Mesendoderm (in vitro differentiated cells): ENCODE measurements at regions not wholly inside any gene's neighbourhood (a gene's known extent, or its start where the extent isn't known, plus 50 kb on each side); places are given as distances from the start of the nearest gene placed in this dataset.
"Not testable (repeated sequence)": the region's sequence is repeated elsewhere in the genome, so short reads cannot be mapped to it uniquely, and the experiment has no call there.

Experiments used
- DNase-seq: peaks from one replicate; pipeline ENCODE4 v3.0.0; 2013
- H2AK5ac ChIP-seq: 2 replicates; pipeline ENCODE4 v1.6.1; 2013; ENCODE audit warnings: low read length, inconsistent platforms
- H2BK120ac ChIP-seq: 2 replicates; pipeline ENCODE4 v1.6.1; 2013; ENCODE audit warnings: low read depth, mild to moderate bottlenecking, low read length, moderate library complexity, mixed read lengths
- H2BK15ac ChIP-seq: replicated peaks from 2 replicates; pipeline ENCODE4 v1.6.1; 2013; ENCODE audit warnings: low read depth, mild to moderate bottlenecking, moderate library complexity
- H2BK5ac ChIP-seq: 2 replicates; pipeline ENCODE4 v1.6.1; 2013; ENCODE audit warnings: low read length, inconsistent platforms
- H3K18ac ChIP-seq: 2 replicates; pipeline ENCODE4 v1.6.1; 2013; ENCODE audit warnings: mild to moderate bottlenecking, low read length, mixed read lengths
- H3K23ac ChIP-seq: one replicate; pipeline ENCODE4 v1.6.1; 2013; ENCODE audit warnings: low read length
- H3K27ac ChIP-seq: 2 replicates; pipeline ENCODE4 v1.5.1; 2013; ENCODE audit warnings: low read depth, mild to moderate bottlenecking, inconsistent platforms, low read length, moderate library complexity
- H3K27me3 ChIP-seq: 2 replicates; pipeline ENCODE4 v1.6.1; 2013; ENCODE audit warnings: low read length, control low read depth, mild to moderate bottlenecking, inconsistent platforms; ENCODE audit not compliant: insufficient read depth, poor library complexity
- H3K36me3 ChIP-seq: 2 replicates; pipeline ENCODE4 v1.6.1; 2013; ENCODE audit warnings: low read length, inconsistent platforms; ENCODE audit not compliant: control insufficient read depth, insufficient read depth
- H3K4ac ChIP-seq: one replicate; pipeline ENCODE4 v1.6.1; 2013; ENCODE audit warnings: low read depth, mild to moderate bottlenecking, low read length, moderate library complexity
- H3K4me1 ChIP-seq: 2 replicates; pipeline ENCODE4 v1.6.1; 2013; ENCODE audit warnings: low read depth, low read length, inconsistent platforms; ENCODE audit not compliant: control insufficient read depth
- H3K4me2 ChIP-seq: 2 replicates; pipeline ENCODE4 v1.6.1; 2013; ENCODE audit warnings: low read length
- H3K4me3 ChIP-seq: 2 replicates; pipeline ENCODE4 v1.5.1; 2013; ENCODE audit warnings: mild to moderate bottlenecking, low read length
- H3K56ac ChIP-seq: one replicate; pipeline ENCODE4 v1.6.1; 2013; ENCODE audit warnings: low read length
- H3K79me1 ChIP-seq: 2 replicates; pipeline ENCODE4 v1.6.1; 2013; ENCODE audit warnings: low read length, inconsistent platforms
- H3K79me2 ChIP-seq: 2 replicates; pipeline ENCODE4 v1.6.1; 2013; ENCODE audit warnings: mild to moderate bottlenecking, low read length; ENCODE audit not compliant: control insufficient read depth, insufficient read depth
- H3K9ac ChIP-seq: 2 replicates; pipeline ENCODE4 v1.6.1; 2013; ENCODE audit warnings: low read length, inconsistent platforms
- H4K5ac ChIP-seq: one replicate; pipeline ENCODE4 v1.6.1; 2013; ENCODE audit warnings: low read length
- H4K8ac ChIP-seq: one replicate; pipeline ENCODE4 v1.6.1; 2013; ENCODE audit warnings: low read depth, mild to moderate bottlenecking, control low read depth, low read length, moderate library complexity
- WGBS: extraction: QIAGEN DNeasy Blood & Tissue Kit; methylation state at CpG from one replicate; pipeline ENCODE4 v1.1.7; 2013; ENCODE audit warnings: low lambda C conversion rate, missing lambda C conversion rate; ENCODE audit not compliant: insufficient coverage; ENCODE audit errors: extremely low coverage; 5-methylcytosine and 5-hydroxymethylcytosine counted together

GRCh38 chr10:55628260-55628701, 732.8 kb downstream of the ZWINT start:
- Histone ChIP-seq H2BK120ac (no peak overlapping the region), H3K23ac (no peak overlapping the region), H3K79me1 (no peaks in the 10 kb centered on the region), H2AK5ac (no peak overlapping the region), H3K18ac (no peak overlapping the region), H3K4me1 (peaks cover 2% of the 10 kb centered on the region), H3K9ac (peak overlapping the region; percentile 44), H3K79me2 (no peaks in the 10 kb centered on the region), H3K4me2 (peak overlapping the region; percentile 54), H3K27me3 (peaks cover 8% of the 10 kb centered on the region), H3K36me3 (no peaks in the 10 kb centered on the region), H2BK15ac (no peak overlapping the region), H3K4me3 (peak overlapping the region; percentile 10), H3K56ac (peak overlapping the region; percentile 49), H3K4ac (no peak overlapping the region), H2BK5ac (no peak overlapping the region), H4K8ac (no peak overlapping the region), H3K27ac (no peak overlapping the region), H4K5ac (no peak overlapping the region)
- no CpG with 5 or more reads among the region's 30 CpGs for WGBS
- peak; percentile 78 for DNase-seq

- H3K4me3 ChIP-seq = peak overlapping the region; percentile 11
- no peak overlapping the region for H2AK5ac ChIP-seq
- peaks cover 8% of the 10 kb centered on the region for H3K27me3 ChIP-seq
- H3K4me2 ChIP-seq = peak overlapping the region; percentile 54
- no peak overlapping the region for H3K23ac ChIP-seq
- no peak overlapping the region for H2BK5ac ChIP-seq
- no peak overlapping the region for H2BK120ac ChIP-seq
- H4K5ac ChIP-seq = no peak overlapping the region
- no peak overlapping the region for H2BK15ac ChIP-seq
- no CpG with 5 or more reads among the region's 26 CpGs for WGBS
- no peak overlapping the region for H3K27ac ChIP-seq
- H3K36me3 ChIP-seq = no peaks in the 10 kb centered on the region
- H3K4me1 ChIP-seq = peaks cover 2% of the 10 kb centered on the region
- peak overlapping the region; percentile 44 for H3K9ac ChIP-seq
- H3K79me1 ChIP-seq = no peaks in the 10 kb centered on the region
- no peaks in the 10 kb centered on the region for H3K79me2 ChIP-seq
- H3K56ac ChIP-seq = peak overlapping the region; percentile 50
- H3K4ac ChIP-seq = no peak overlapping the region
- H3K18ac ChIP-seq = no peak overlapping the region
- peak; percentile 84 for DNase-seq
- no peak overlapping the region for H4K8ac ChIP-seq
Measured at GRCh38 chr10:55627501-55628051, 733.5 kb downstream of the ZWINT start.

GRCh38 chr10:55601690-55602478, 759.2 kb downstream of the ZWINT start:
- not testable (repeated sequence) for H4K5ac ChIP-seq, H3K79me2 ChIP-seq, H3K4me2 ChIP-seq, H4K8ac ChIP-seq, H2BK15ac ChIP-seq, H3K27me3 ChIP-seq, H3K18ac ChIP-seq, H2BK5ac ChIP-seq, H3K23ac ChIP-seq, H2AK5ac ChIP-seq, H3K79me1 ChIP-seq, H3K4me1 ChIP-seq, H2BK120ac ChIP-seq, H3K27ac ChIP-seq, H3K36me3 ChIP-seq, H3K4ac ChIP-seq
- H3K56ac ChIP-seq = peak overlapping the region; percentile 61
- H3K4me3 ChIP-seq = peak overlapping the region; percentile 24
- peak overlapping the region; percentile 53 for H3K9ac ChIP-seq
- peak; percentile 18 for DNase-seq
- no CpG with 5 or more reads among the region's 29 CpGs for WGBS

- H3K4me1 ChIP-seq = no peaks in the 10 kb centered on the region
- H3K79me1 ChIP-seq = no peaks in the 10 kb centered on the region
- no peak overlapping the region for H2BK5ac ChIP-seq
- H3K79me2 ChIP-seq = no peaks in the 10 kb centered on the region
- H3K56ac ChIP-seq = no peak overlapping the region
- WGBS = 100% methylated on average over 2 of the region's 2 CpGs
- H2BK120ac ChIP-seq = no peak overlapping the region
- no peak for DNase-seq
- H3K36me3 ChIP-seq = no peaks in the 10 kb centered on the region
- no peak overlapping the region for H3K4me2 ChIP-seq
- no peak overlapping the region for H3K18ac ChIP-seq
- no peak overlapping the region for H2AK5ac ChIP-seq
- H2BK15ac ChIP-seq = no peak overlapping the region
- no peak overlapping the region for H3K4me3 ChIP-seq
- no peak overlapping the region for H3K9ac ChIP-seq
- H3K27ac ChIP-seq = no peak overlapping the region
- no peaks in the 10 kb centered on the region for H3K27me3 ChIP-seq
- no peak overlapping the region for H4K8ac ChIP-seq
- no peak overlapping the region for H3K23ac ChIP-seq
- H4K5ac ChIP-seq = no peak overlapping the region
- no peak overlapping the region for H3K4ac ChIP-seq
Measured at GRCh38 chr10:55551603-55552002, 750.6 kb upstream of the PCDH15 start.

- H4K8ac ChIP-seq = no peak overlapping the region
- DNase-seq = no peak
- no peak overlapping the region for H2AK5ac ChIP-seq
- no peak overlapping the region for H3K4me3 ChIP-seq
- no peak overlapping the region for H2BK120ac ChIP-seq
- no peaks in the 10 kb centered on the region for H3K79me2 ChIP-seq
- H3K27ac ChIP-seq = no peak overlapping the region
- no CpG with 5 or more reads among the region's 2 CpGs for WGBS
- no peak overlapping the region for H3K4ac ChIP-seq
- no peaks in the 10 kb centered on the region for H3K79me1 ChIP-seq
- H3K27me3 ChIP-seq = no peaks in the 10 kb centered on the region
- H4K5ac ChIP-seq = no peak overlapping the region
- H3K4me1 ChIP-seq = no peaks in the 10 kb centered on the region
- no peaks in the 10 kb centered on the region for H3K36me3 ChIP-seq
- no peak overlapping the region for H3K56ac ChIP-seq
- H3K9ac ChIP-seq = no peak overlapping the region
- H3K4me2 ChIP-seq = no peak overlapping the region
- H3K18ac ChIP-seq = no peak overlapping the region
- H3K23ac ChIP-seq = no peak overlapping the region
- H2BK5ac ChIP-seq = no peak overlapping the region
- no peak overlapping the region for H2BK15ac ChIP-seq
Measured at GRCh38 chr10:55550236-55550635, 749.2 kb upstream of the PCDH15 start.
